Stomach (tissue), 8 donors: ENCODE measurements at regions not wholly inside any gene's neighbourhood (a gene's known extent, or its start where the extent isn't known, plus 50 kb on each side); places are given as distances from the start of the nearest gene placed in this dataset.

Experiments
- DNase-seq, 2 donors: peaks; one replicate each; pipeline versions ENCODE4 v3.0.0 to v3.0.0-alpha.2; 2013 to 2019
- H3K27ac ChIP-seq, 5 donors: fragments of 200-600 bp in 4 of 5; sonication (generic) in 4 of 5; one replicate each; pipeline ENCODE4 v1.5.1; 2013 to 2019; ENCODE audit warnings: mild to moderate bottlenecking in 1 of 5, moderate library complexity in 1 of 5
- H3K27me3 ChIP-seq, 3 donors: fragments of 200-600 bp; sonication (generic); one replicate each; pipeline ENCODE4 v1.5.1; 2017 to 2019; ENCODE audit warnings: mixed run types in 1 of 3
- H3K36me3 ChIP-seq, 4 donors: fragments of 200-600 bp; sonication (generic); 1 replicate in 3 of 4; 2 replicates in 1 of 4; pipeline ENCODE4 v1.5.1; 2016 to 2019
- H3K4me1 ChIP-seq, 4 donors: fragments of 200-600 bp; sonication (generic); one replicate each; pipeline ENCODE4 v1.5.1; 2016 to 2019
- H3K4me3 ChIP-seq, 4 donors: fragments of 200-600 bp; sonication (generic) in 3 of 4; one replicate each; pipeline ENCODE4 v1.5.1; 2016 to 2019; ENCODE audit warnings: mild to moderate bottlenecking in 1 of 4
- H3K9me3 ChIP-seq, 4 donors: fragments of 200-600 bp; sonication (generic); one replicate each; pipeline ENCODE4 v1.5.1; 2016 to 2019
- EP300 ChIP-seq: sonication (generic); formaldehyde crosslinking; IDR thresholded peaks from one replicate; pipeline ENCODE4 v1.6.1; 2017; ENCODE audit warnings: antibody characterized with exemption
- POLR2A ChIP-seq, 4 donors: fragments of 450-650 bp; IDR thresholded peaks; one replicate each; pipeline ENCODE4 v1.6.1; 2016; ENCODE audit warnings: antibody characterized with exemption in 4 of 4, control low read depth in 2 of 4, mild to moderate bottlenecking in 1 of 4, moderate library complexity in 1 of 4
- POLR2AphosphoS5 ChIP-seq, 3 donors: sonication (generic); formaldehyde crosslinking; IDR thresholded peaks; one replicate each; pipeline ENCODE4 v1.6.1; 2016; ENCODE audit warnings: antibody characterized with exemption in 3 of 3
- WGBS, 5 donors: extraction: QIAGEN DNeasy Blood & Tissue Kit in 3 of 5; methylation state at CpG; one replicate each; pipeline versions ENCODE4 v1.1.5 to v1.1.7; 2013 to 2018; 5-methylcytosine and 5-hydroxymethylcytosine counted together
- intact Hi-C: fragments of 100-400 bp; cut with DNase I; formaldehyde crosslinking; loops from one replicate; pipeline ENCODE4 v1.15.1; 2023; ENCODE audit warnings: low total_unique reads
- TF ChIP-seq, protein P1 (sequence below), 7 experiments: fragments of 450-650 bp in 4 of 7; fragments of 200-600 bp in 3 of 7; sonication (generic) in 3 of 7; IDR thresholded peaks; one replicate each; pipeline ENCODE4 v1.5.1; 2016 to 2019; ENCODE audit warnings: antibody characterized with exemption in 7 of 7, control low read depth in 2 of 7, mild to moderate bottlenecking in 1 of 7
- donor health status: healthy with polysubstance abuse.
- donor health status: Bipolar disorder and iron deficiency.
- donor health status: healthy.

DNA sequence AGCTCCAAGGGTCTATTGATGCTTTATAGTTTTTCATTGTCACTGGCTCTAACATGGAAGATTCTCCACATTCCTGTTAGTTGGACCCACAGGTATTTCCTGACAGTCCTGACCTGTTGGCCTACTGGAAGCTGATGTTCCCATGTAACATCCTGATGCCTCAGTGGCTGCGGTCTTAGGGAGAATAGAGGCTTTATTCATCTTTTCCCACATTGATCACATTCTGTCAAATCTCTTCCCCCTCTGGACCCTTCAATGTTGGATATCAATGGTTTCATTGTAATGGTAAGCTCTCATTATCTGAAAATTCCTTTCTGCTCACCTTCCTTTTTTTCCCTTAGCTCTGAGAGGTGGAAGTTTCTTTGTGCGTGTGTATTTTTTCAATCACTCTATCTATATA, 280.9 kb upstream of the TBX3 start:
- no peaks in the 10 kb centered on the region for H3K36me3 ChIP-seq
- H3K4me1 ChIP-seq, result no peaks in the 10 kb centered on the region
- no peak overlapping the region for H3K4me3 ChIP-seq
- no peak for DNase-seq
- H3K9me3 ChIP-seq, result peaks cover 0 to 14% (median 0%) of the 10 kb centered on the region in 4 donors
- 83 to 97% (median 90%) methylated on average over 2 of the region's 2 CpGs for WGBS, 5 donors
- H3K27me3 ChIP-seq, result no peaks in the 10 kb centered on the region
- H3K27ac ChIP-seq, result no peak overlapping the region
- intact Hi-C loops, result no loop called here
- TF ChIP-seq EP300 (no peak), POLR2AphosphoS5 (IDR thresholded peaks at IDR 0.05) (no peak), POLR2A (IDR thresholded peaks at IDR 0.05) (no peak)
- TF ChIP-seq, protein P1, sequence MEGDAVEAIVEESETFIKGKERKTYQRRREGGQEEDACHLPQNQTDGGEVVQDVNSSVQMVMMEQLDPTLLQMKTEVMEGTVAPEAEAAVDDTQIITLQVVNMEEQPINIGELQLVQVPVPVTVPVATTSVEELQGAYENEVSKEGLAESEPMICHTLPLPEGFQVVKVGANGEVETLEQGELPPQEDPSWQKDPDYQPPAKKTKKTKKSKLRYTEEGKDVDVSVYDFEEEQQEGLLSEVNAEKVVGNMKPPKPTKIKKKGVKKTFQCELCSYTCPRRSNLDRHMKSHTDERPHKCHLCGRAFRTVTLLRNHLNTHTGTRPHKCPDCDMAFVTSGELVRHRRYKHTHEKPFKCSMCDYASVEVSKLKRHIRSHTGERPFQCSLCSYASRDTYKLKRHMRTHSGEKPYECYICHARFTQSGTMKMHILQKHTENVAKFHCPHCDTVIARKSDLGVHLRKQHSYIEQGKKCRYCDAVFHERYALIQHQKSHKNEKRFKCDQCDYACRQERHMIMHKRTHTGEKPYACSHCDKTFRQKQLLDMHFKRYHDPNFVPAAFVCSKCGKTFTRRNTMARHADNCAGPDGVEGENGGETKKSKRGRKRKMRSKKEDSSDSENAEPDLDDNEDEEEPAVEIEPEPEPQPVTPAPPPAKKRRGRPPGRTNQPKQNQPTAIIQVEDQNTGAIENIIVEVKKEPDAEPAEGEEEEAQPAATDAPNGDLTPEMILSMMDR (IDR thresholded peaks at IDR 0.05), result no peak

DNA sequence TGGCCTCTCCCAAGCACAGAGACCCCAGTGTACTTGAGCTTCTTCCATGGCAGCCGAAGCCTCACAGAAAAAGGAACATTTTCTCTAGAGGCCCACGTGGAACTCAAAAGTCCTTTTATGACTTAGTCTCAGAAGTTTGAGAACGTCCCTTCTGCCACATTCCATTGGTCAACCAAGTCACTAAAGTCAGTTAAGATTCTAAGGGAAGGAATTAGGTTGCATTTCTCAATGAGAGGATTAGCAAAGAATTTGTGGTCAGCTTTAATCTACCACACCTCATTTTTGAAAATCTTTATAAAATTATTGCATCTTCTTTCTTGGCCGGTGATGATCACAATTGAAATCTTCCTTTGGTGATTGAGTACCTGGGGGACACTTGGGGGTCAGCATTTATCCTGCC, 279.9 kb upstream of the TBX3 start:
- no peak for DNase-seq
- Histone ChIP-seq H3K9me3 (peaks cover 0 to 14% (median 0%) of the 10 kb centered on the region in 4 donors), H3K36me3 (no peaks in the 10 kb centered on the region), H3K4me3 (no peak overlapping the region), H3K4me1 (no peaks in the 10 kb centered on the region), H3K27ac (no peak overlapping the region), H3K27me3 (no peaks in the 10 kb centered on the region)
- TF ChIP-seq POLR2AphosphoS5 (IDR thresholded peaks at IDR 0.05), result no peak
- TF ChIP-seq, protein P1 (IDR thresholded peaks at IDR 0.05), result no peak
- TF ChIP-seq EP300, result no peak
- no peak for TF ChIP-seq POLR2A (IDR thresholded peaks at IDR 0.05)
- intact Hi-C loops, result no loop called here
- 83 to 94% (median 89%) methylated on average over 4 of the region's 4 CpGs for WGBS, 5 donors

DNA sequence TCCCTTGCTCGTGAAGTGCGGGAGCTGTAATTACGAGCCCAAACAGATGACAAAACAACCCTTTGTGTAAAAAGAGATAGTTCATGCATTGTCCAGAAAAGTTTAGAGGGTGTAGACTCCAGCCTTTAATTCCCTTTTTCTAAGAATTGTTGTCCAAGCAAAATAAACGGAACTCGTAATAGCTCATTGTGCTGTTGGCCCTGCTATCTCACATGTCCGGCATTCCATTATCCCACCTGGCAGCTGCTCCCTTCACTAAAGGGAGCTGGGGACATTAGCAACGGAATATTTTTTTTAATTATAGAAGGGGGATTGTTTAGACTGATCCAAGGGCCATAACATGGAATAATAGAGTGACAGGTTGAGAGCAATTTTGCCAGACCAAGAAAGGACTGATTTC, 277.5 kb upstream of the TBX3 start:
- no peak overlapping the region for H3K27ac ChIP-seq
- intact Hi-C loops, result no loop called here

GRCh38 chr12:114958538-114958937, 274.6 kb upstream of the TBX3 start:
- TF ChIP-seq, protein P1 (IDR thresholded peaks at IDR 0.05), result no peak
- TF ChIP-seq POLR2AphosphoS5 (IDR thresholded peaks at IDR 0.05), result no peak
- TF ChIP-seq POLR2A (IDR thresholded peaks at IDR 0.05), result no peak
- TF ChIP-seq EP300, result no peak
- no peak for DNase-seq
- 66 to 92% (median 83%) methylated on average over 4 of the region's 4 CpGs for WGBS, 5 donors
- Histone ChIP-seq H3K4me1 (no peaks in the 10 kb centered on the region), H3K4me3 (no peak overlapping the region), H3K27me3 (no peaks in the 10 kb centered on the region), H3K27ac (no peak overlapping the region), H3K36me3 (no peaks in the 10 kb centered on the region), H3K9me3 (peaks cover 0 to 8% (median 0%) of the 10 kb centered on the region in 4 donors)
- intact Hi-C loops, result no loop called here

More for the DNA sequence above, 277.5 kb upstream of the TBX3 start:
- Histone ChIP-seq H3K4me3 (no peak overlapping the region), H3K36me3 (no peaks in the 10 kb centered on the region), H3K4me1 (no peaks in the 10 kb centered on the region), H3K9me3 (peaks cover 0 to 14% (median 0%) of the 10 kb centered on the region in 4 donors), H3K27me3 (no peaks in the 10 kb centered on the region)
- DNase-seq, result no peak
- TF ChIP-seq EP300, result no peak
- TF ChIP-seq POLR2A (IDR thresholded peaks at IDR 0.05), result no peak
- TF ChIP-seq POLR2AphosphoS5 (IDR thresholded peaks at IDR 0.05), result no peak
- TF ChIP-seq, protein P1 (IDR thresholded peaks at IDR 0.05), result no peak
- 38 to 62% (median 47%) methylated on average over 7 of the region's 7 CpGs for WGBS, 5 donors
